ENCODE measurements at regions not wholly inside any gene's neighbourhood (a gene's known extent, or its start where the extent isn't known, plus 50 kb on each side); places are given as distances from the start of the nearest gene placed in this dataset.

- DNase-seq: no peak
Measured at GRCh38 chr1:42096554-42096953, 56.7 kb upstream of the GUCA2B start.

DNA sequence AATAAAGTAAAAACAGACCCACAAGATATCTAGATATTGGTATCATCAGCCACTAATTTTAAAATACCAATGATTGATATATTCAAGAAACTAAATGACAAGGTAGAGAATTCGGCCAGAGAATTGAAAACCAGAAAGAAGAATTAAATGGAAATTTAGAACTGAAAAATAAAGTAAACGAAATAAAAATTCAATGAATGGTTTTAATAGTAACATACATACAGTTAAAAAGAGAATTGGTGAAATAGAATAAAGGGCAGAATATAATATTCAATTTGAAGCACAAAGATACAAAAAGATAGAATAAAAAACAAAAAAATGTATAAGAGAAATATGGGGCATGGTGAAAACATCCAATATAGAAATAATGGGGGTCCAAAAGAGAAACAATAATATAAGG is 64.0 kb upstream of the GUCA2B start:
- DNase-seq: no peak

DNA sequence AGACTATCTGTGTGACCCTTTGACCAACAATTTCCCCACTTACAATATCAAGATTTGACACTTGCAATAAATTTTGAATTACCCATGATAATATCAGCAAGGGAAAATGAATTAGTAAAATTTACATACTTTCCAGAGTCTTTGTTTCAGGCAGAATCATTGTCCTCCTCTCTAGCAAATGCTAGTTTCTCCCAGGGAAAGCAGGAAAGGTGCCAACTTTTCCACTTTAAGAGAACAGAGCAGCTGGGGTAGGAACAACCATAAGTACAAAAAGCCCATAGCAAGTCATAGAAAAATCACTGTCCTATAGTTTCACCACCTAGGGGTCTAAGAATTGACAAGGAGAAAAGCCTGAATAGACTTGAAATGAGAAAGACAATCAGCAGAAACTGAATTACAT is 67.1 kb upstream of the GUCA2B start:
- DNase-seq: no peak

GRCh38 chr1:42085596-42085995 is 67.6 kb upstream of the GUCA2B start:
- DNase-seq: no peak

GRCh38 chr1:42081475-42081874 is 71.7 kb upstream of the GUCA2B start:
- DNase-seq: no peak

- no peak for DNase-seq
Measured at GRCh38 chr1:42075179-42075578, 78.0 kb upstream of the GUCA2B start.

- no peak for DNase-seq
Measured at GRCh38 chr1:42070996-42071395, 82.2 kb upstream of the GUCA2B start.

GRCh38 chr1:42057800-42058199 is 95.4 kb upstream of the GUCA2B start:
- no peak for DNase-seq

DNA sequence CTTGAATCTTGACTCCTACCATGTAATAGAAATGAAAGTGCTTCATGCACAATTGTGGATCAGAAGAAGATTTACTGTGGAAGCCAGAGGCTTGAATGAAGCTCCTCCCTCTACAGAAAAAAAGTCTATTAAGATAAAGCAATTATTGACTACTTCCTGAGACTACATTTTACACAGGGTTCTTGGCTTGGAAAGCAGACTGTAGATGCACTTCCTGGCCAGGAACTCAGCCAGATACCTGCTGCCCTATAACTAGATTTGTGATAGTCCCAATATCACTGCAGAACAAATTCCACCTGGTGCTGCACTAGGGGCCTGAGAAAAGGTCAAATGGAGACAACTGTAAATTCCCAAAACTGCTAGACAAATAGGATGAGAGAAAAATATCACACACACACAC is 96.8 kb upstream of the GUCA2B start:
- no peak for DNase-seq

DNA sequence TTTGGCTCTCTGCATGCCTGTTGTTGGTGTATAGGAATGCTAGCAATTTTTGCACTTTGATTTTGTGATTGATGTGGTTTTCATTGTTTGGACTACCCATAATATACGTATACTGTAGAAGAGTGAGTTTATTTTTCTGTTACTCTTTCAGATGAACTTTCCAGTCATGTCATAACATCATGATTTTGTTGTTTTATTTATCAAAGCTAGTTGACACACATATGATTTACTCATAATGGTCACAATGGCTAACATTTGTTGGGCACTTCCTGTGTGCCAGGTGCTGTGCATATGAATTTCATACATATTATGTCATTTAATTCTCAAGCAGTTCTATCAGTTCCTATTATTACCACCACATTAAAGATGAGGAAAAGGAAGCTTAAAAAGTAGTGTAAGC is 98.1 kb upstream of the GUCA2B start:
- no peak for DNase-seq

DNA sequence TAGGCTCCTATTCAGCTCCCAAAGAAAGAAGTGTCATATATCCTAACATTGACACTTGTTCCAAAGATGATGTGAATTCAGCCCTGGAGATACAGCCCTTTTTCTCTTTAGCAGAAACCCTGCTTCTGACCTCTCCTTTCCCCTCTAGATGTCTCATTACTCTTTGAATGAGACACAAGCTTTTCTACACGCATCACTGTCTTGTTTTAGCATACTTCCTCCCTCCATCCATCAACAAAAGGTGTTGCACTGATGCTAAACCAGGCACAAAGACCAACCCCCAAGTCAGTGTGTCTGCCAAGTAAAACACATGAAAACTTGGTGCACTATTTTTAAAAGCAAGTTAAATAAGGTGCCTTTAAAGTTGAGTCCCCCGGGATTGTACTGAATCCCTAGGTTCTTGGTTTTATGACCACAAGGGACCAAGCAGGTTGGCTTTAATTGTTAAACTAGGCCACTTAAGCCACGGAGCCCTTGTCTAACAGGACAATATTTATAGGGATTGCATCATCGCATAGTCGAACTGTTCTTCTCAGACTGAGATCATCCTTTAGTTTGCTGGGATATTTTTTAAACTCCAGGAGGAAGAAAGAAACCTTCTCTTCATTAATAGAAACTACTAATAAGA is 101.0 kb upstream of the GUCA2B start:
- no peak for DNase-seq

- no peak for DNase-seq
Measured at GRCh38 chr1:42047508-42047880, 105.7 kb upstream of the GUCA2B start.

- DNase-seq: no peak
Measured at GRCh38 chr1:42046761-42047507, 106.3 kb upstream of the GUCA2B start.

GRCh38 chr1:42044346-42044745 is 108.9 kb upstream of the GUCA2B start:
- no peak for DNase-seq

- DNase-seq: no peak
Measured at GRCh38 chr1:42043811-42044210, 109.4 kb upstream of the GUCA2B start.

DNA sequence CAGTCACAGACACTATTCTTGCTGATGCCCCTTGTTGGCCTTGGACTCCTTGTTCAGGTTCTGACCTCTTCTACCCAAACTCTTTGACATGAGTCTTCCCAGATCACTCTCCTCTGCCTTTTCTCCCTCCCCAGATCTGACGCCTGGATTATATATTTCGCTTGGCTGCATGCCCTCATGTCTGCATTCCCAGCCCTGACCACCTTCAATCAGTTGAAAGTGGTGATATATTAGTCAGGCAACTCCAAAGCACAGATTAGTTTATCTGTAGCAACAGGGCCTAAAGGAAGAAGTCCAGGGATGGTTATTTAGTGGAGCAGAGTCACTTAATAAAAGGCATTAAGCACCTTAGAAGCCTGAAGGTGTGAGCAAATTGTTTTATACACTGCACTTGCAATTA is 110.0 kb upstream of the GUCA2B start:
- no peak for DNase-seq

- DNase-seq: no peak
Measured at GRCh38 chr1:42041031-42041430, 112.2 kb upstream of the GUCA2B start.

DNA sequence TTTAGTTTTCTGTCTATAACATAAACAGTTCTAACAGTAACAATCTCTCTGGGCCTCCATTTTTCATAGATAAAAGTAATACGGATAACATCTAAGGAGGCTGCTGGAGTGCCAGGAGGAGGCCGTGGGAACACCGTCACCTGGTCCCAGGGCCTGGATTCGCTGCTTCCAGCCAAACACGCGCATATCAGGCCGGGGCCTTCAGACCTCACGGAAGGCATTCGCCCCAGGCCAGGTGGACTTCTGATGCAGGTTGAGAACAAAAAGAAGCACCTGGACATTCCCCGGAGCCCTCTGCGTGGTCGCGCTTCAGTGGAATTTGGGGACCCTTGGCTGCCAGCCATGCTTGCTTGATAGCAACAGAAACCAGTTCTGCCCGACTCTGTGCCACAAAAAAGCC is 113.1 kb upstream of the GUCA2B start:
- no peak for DNase-seq

- no peak for DNase-seq
Measured at GRCh38 chr1:42038261-42038660, 114.9 kb upstream of the GUCA2B start.

- no peak for DNase-seq
Measured at GRCh38 chr1:42037586-42037985, 115.6 kb upstream of the GUCA2B start.

DNA sequence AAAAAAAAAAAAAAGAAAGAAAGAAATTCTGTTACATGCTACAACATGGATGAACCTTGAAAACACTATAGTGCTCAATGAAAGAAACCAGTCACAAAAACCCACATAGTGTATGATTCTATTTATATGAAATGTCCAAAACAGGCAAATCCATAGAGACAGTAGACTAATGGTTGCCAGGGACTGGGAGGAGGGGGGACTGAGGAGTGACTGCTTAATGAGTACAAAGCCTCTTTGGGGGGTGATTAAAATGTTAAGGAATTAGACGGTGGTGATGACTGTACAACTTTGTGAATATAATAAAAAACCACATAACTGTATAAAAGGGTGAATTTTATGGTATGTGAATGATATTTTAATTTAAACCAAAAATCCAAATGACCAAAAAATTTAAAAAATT is 116.0 kb upstream of the GUCA2B start:
- no peak for DNase-seq

GRCh38 chr1:42035830-42036604 is 117.2 kb upstream of the GUCA2B start:
- peak; percentile 66 for DNase-seq

GRCh38 chr1:42035205-42035829 is 116.6 kb upstream of the HIVEP3 start:
- DNase-seq: peak; percentile 15

DNA sequence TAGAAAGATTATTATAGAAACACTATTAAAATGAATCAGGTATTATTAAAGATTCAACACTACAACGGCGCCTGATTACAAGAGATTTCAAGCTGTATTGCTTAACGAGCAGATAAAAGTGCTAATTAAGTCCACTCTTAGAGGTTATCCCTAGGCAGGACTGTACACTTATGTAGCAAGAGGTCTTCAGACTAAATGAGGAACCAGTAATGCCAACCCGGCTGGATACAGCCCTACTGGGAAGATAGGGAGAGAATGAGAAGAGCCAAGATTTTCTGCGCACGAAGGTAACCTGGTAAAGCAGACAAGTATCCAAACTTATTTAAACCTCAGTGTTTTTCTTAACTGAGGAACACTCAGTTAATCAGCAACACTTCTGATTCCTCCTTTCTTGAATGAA is 115.7 kb upstream of the HIVEP3 start:
- DNase-seq: no peak

Data from HCEC 1CT (cell line).